ENCODE measurements at regions not wholly inside any gene's neighbourhood (a gene's known extent, or its start where the extent isn't known, plus 50 kb on each side); places are given as distances from the start of the nearest gene placed in this dataset.

DNA sequence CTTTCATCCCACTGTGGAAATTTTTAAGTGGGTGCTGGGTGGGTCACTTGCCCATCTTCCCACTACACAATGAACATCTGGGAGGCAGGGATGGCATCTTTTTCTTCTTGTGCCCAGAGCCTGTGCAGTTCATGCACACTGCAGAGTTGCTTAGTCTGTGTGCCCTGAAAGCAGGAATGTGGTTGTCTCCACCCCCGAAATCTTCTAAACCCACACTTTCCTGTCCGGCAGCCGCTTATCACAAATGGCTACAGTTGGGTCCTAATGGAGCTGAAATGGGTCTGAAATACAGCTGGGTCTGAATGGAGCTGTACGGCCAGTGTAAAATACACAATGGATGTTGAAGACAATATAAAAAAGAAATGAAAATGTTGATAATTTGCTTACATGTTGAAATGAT is 112.1 kb upstream of the PMEPA1 start:
- TF ChIP-seq CTCF (IDR thresholded peaks at IDR 0.05), result no peak
- no peak for TF ChIP-seq POLR2A (IDR thresholded peaks at IDR 0.05)
